Common myeloid progenitor, CD34-positive (primary cell): ENCODE measurements at regions not wholly inside any gene's neighbourhood (a gene's known extent, or its start where the extent isn't known, plus 50 kb on each side); places are given as distances from the start of the nearest gene placed in this dataset.
"Not testable (repeated sequence)": the region's sequence is repeated elsewhere in the genome, so short reads cannot be mapped to it uniquely, and the experiment has no call there.

ENCODE experiments used
- CTCF ChIA-PET: fragments of 350-600 bp; sonication (Branson Sonifier 250); formaldehyde crosslinking; loops from one replicate; lab custom pipeline; 2021; ENCODE audit warnings: antibody characterized with exemption; lab: Charles Lee
- POLR2A ChIA-PET: fragments of 350-600 bp; sonication (Branson Sonifier 250); formaldehyde crosslinking; loops from one replicate; lab custom pipeline; 2021; ENCODE audit warnings: antibody characterized with exemption; lab: Charles Lee
- DNase-seq, 3 donors: peaks; one replicate each; pipeline versions ENCODE4 v3.0.0 to v3.0.0-alpha.2; 2013
- H3K27ac ChIP-seq, 2 experiments: 1 replicate in 1 of 2; 2 replicates in 1 of 2; pipeline ENCODE4 v1.7.0; 2013; ENCODE audit warnings: inconsistent platforms in 2 of 2, low read length in 2 of 2, mild to moderate bottlenecking in 2 of 2, low read depth in 1 of 2, moderate library complexity in 1 of 2; ENCODE audit not compliant: severe bottlenecking in 2 of 2, insufficient read depth in 1 of 2, poor library complexity in 1 of 2
- H3K27me3 ChIP-seq, 5 experiments: replicated peaks in 2 of 5; 1 replicate in 3 of 5; 2 replicates in 2 of 5; pipeline versions ENCODE4 v1.6.1 to v1.7.0; 2013; ENCODE audit warnings: low read length in 4 of 5, mild to moderate bottlenecking in 2 of 5, moderate library complexity in 2 of 5, inconsistent platforms in 1 of 5; ENCODE audit not compliant: insufficient read depth in 5 of 5, control insufficient read depth in 4 of 5
- H3K36me3 ChIP-seq, 4 experiments: 1 replicate in 2 of 4; 2 replicates in 2 of 4; pipeline versions ENCODE4 v1.6.1 to v1.7.0; 2013; ENCODE audit warnings: low read length in 3 of 4, control low read depth in 1 of 4, mild to moderate bottlenecking in 1 of 4; ENCODE audit not compliant: control insufficient read depth in 4 of 4, insufficient read depth in 4 of 4
- H3K4me1 ChIP-seq, 4 experiments: 1 replicate in 3 of 4; 2 replicates in 1 of 4; pipeline versions ENCODE4 v1.6.1 to v1.7.1; 2013; ENCODE audit warnings: low read length in 3 of 4, mild to moderate bottlenecking in 3 of 4, control low read depth in 1 of 4, inconsistent platforms in 1 of 4, moderate library complexity in 1 of 4; ENCODE audit not compliant: control insufficient read depth in 4 of 4, insufficient read depth in 4 of 4; ENCODE audit errors: control extremely low read depth in 1 of 4
- H3K4me3 ChIP-seq, 7 experiments: 1 replicate in 4 of 7; 2 replicates in 3 of 7; pipeline versions ENCODE4 v1.5.1 to v1.7.0; 2013; ENCODE audit warnings: mild to moderate bottlenecking in 7 of 7, low read length in 6 of 7, moderate library complexity in 6 of 7, inconsistent platforms in 2 of 7, low read depth in 2 of 7, control low read depth in 1 of 7; ENCODE audit not compliant: insufficient read depth in 4 of 7, control insufficient read depth in 1 of 7; ENCODE audit errors: extremely low read depth in 1 of 7
- H3K9me3 ChIP-seq, 5 experiments: 1 replicate in 4 of 5; 2 replicates in 1 of 5; pipeline versions ENCODE4 v1.6.1 to v1.7.1; 2013; ENCODE audit warnings: low read length in 4 of 5, mild to moderate bottlenecking in 2 of 5, inconsistent platforms in 1 of 5, low read depth in 1 of 5, moderate library complexity in 1 of 5; ENCODE audit not compliant: control insufficient read depth in 4 of 5, insufficient read depth in 2 of 5; ENCODE audit errors: control extremely low read depth in 1 of 5
- WGBS: methylation state at CpG from one replicate; pipeline ENCODE4 v1.1.5; 2013; ENCODE audit not compliant: insufficient coverage; 5-methylcytosine and 5-hydroxymethylcytosine counted together

DNA sequence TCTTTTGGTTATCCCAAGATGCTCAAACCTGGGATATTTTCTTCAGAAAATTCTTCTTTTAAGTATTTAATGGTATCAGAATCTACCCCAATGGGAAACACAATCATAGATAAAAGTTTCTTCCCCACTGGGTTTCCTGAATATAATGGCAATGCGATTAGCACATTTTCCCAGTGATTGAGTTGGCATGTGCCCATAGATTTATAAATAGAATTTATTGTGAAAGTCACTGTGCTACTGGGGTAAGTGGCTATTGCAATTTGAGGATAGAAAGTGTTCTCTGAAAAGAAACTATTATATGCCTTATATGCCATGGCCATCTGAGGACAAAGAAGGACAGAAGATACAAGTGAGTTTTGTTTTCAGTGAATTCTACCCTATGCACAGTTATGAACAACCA, 99.0 kb upstream of the RBMS3 start:
- H3K4me1 ChIP-seq = no peaks in the 10 kb centered on the region
- no peaks in the 10 kb centered on the region for H3K36me3 ChIP-seq
- H3K9me3 ChIP-seq = no peaks in the 10 kb centered on the region
- H3K4me3 ChIP-seq = no peak overlapping the region
- POLR2A ChIA-PET = no interaction called here
- H3K27ac ChIP-seq = no peak overlapping the region
- 67% methylated on average over 1 of the region's 1 CpG for WGBS
- CTCF ChIA-PET = no interaction called here
- H3K27me3 ChIP-seq = no peaks in the 10 kb centered on the region
- DNase-seq = no peak

DNA sequence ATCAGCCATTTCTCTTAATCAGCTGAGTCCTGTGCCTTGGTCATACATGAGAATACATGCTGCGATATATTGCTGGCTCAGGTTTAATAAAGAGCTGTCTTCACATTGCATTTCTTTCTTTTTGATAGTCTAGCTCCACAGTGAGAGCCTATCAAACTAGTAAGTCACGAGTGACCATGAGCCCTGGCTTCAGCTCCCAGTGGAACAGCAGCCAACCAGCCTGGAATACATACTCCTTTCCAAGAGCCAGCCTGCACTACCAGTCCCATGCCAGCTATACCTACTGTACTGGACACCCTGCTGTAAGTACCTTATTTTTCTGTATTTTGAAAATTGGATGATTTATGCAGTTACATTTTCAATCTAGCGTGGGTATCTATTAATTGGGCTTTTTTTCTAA, 98.0 kb upstream of the RBMS3 start:
- H3K4me3 ChIP-seq, H3K27me3 ChIP-seq, H3K27ac ChIP-seq, H3K4me1 ChIP-seq, H3K9me3 ChIP-seq, DNase-seq, CTCF ChIA-PET, POLR2A ChIA-PET, H3K36me3 ChIP-seq: not testable (repeated sequence)
- WGBS = 83% methylated on average over 1 of the region's 3 CpGs

DNA sequence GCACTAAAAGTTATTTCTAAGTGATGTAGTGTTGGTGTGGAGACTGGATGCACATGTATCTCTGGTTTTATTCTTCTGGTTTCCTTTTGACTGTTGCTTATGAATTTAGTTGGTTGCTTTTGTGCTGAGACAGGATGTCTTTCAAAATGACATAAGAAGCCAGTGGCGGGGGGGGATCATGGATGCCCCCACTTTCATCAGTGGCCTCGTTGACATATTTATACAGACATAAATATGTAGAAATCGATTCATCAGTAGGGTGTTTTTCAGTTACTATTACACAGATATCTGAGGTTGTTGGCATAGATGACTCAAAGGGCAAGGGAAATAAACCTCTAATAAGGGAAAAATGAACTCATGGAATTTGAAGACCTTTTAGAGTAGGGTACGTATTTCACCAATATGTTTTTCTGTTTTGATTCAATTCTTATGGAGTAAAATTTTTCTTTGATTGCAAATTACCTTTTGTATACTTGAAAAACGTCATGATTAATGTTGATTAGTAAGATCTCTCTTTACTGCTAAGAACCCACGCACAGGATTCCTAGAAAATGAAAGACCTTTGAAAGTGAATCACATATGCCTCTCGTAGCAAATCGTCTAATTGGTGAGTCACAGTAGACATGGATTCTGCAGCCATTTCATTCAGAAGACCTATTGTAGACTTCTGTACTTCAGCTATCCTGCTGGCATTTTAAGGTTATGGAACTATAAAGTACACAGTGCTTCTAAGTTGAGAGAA, 97.4 kb upstream of the RBMS3 start:
- Histone ChIP-seq H3K4me3 (no peak overlapping the region), H3K4me1 (no peaks in the 10 kb centered on the region), H3K27me3 (peaks cover 0 to 1% (median 0%) of the 10 kb centered on the region in 5 experiments), H3K27ac (no peak overlapping the region), H3K36me3 (no peaks in the 10 kb centered on the region), H3K9me3 (no peaks in the 10 kb centered on the region)
- DNase-seq = no peak
- ChIA-PET POLR2A (no interaction called here), CTCF (no interaction called here)
- WGBS = 100% methylated on average over 3 of the region's 8 CpGs

DNA sequence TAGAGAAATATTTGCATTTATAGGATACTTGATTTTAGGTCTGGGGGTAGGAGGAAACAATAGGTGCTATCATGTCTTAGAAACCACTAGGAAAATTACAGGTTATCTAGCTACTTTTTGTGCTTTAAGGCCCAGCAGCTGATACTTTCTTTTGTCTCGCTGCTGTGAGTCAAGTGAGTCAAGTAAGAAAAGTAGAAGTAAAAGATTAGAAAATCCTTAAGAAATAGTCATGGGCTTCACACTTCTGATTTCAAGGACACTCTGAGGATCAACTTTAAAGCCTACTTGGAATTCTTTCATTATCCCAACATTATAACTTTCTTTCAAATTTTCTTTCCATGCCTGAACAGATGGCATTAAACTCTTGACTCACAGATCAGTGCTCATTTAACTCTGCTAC, 95.2 kb upstream of the RBMS3 start:
- WGBS = 100% methylated on average over 1 of the region's 1 CpG
- no peaks in the 10 kb centered on the region for H3K36me3 ChIP-seq
- no peaks in the 10 kb centered on the region for H3K4me1 ChIP-seq
- no peak overlapping the region for H3K27ac ChIP-seq
- H3K4me3 ChIP-seq = no peak overlapping the region
- peaks cover 0 to 2% (median 0%) of the 10 kb centered on the region in 5 experiments for H3K27me3 ChIP-seq
- CTCF ChIA-PET = interaction anchor here (1.1 kb wide), 1 partner anchor 36 kb away, joined by 3 read pairs; no protein-coding TSS in a partner anchor
- POLR2A ChIA-PET = no interaction called here
- no peaks in the 10 kb centered on the region for H3K9me3 ChIP-seq
- no peak for DNase-seq

DNA sequence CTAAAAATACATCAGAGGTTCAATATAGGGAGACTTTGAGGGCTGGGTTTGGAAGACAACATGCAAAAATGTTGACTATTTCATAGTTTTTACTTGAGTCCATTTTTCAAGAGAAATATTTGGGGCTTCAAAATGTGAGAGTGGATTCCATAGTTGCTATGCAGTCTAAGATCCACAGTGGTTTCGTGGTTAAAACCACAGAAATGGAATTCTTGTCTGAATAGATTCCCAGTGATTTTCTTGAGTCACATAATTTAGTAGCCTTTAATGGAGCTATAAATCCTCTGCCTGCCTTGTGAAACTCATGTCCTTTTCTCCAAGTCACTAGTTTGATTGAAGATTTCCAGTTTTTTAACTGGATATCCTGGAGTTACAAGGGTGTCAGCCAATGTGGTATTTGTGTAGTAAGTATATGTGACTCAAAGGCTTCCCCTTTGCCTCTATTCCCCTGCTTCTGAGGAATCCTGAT, 94.7 kb upstream of the RBMS3 start:
- WGBS = 30% methylated on average over 1 of the region's 1 CpG
- Histone ChIP-seq H3K36me3 (no peaks in the 10 kb centered on the region), H3K27ac (no peak overlapping the region), H3K9me3 (no peaks in the 10 kb centered on the region), H3K4me3 (no peak overlapping the region), H3K27me3 (peaks cover 0 to 2% (median 0%) of the 10 kb centered on the region in 5 experiments), H3K4me1 (no peaks in the 10 kb centered on the region)
- POLR2A ChIA-PET = no interaction called here
- CTCF ChIA-PET = no interaction called here
- DNase-seq = no peak

DNA sequence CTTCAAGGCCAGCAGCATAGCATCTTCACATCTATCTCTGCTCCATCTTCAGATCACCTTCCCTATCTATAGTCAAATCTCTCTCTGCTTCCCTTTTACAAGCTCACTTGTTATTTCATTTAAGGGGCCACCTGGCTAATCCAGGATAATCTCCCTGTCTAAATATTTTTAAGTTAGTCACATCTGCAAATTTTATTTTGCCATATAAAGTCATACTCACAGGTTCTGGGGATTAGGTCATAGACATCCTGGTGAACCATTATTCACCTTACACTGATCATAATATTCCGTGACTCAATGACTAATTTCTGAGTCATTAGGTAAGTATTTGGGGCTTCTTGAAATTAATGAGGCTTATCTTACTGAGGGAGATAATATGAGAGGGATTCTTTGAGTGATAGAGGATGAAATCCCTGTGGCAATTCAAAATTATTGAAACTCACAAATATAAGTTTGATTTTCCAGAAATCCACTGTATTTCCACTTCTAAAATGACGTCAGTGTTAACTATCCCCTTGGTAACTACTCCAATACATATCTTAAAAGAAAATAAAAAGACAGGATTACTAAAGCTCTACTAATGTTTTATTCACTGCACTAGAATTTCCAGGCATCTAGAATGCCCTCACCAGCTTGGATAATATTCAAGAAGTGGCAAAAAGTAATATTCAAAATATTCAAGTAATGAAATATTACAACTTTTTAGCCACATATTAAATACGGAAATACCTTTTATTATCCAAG, 93.7 kb upstream of the RBMS3 start:
- DNase-seq = no peak
- no peak overlapping the region for H3K27ac ChIP-seq
- H3K4me1 ChIP-seq = no peaks in the 10 kb centered on the region
- WGBS = 44% methylated on average over 1 of the region's 3 CpGs
- H3K9me3 ChIP-seq = no peaks in the 10 kb centered on the region
- ChIA-PET CTCF (no interaction called here), POLR2A (no interaction called here)
- H3K36me3 ChIP-seq = no peaks in the 10 kb centered on the region
- H3K4me3 ChIP-seq = no peak overlapping the region
- peaks cover 0 to 2% (median 0%) of the 10 kb centered on the region in 5 experiments for H3K27me3 ChIP-seq

DNA sequence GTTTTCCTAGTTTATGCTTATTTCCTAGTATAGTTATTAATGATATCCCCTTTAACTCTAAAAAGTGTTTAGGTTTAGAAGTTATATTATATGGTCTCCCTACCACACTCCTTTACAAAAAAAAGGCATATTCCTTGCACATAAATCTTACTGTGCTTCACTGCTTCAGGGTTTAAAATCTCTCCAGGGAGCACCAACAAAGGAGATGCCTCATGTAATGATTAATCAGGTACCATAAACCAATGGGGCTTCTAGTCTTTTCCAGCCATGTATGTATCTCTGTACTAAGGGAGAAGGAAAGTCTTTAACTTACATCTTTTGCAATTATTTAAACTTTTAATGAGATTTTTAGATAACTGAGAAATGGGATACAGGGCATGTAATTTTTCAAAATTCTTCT, 91.5 kb upstream of the RBMS3 start:
- ChIA-PET CTCF (no interaction called here), POLR2A (no interaction called here)
- peaks cover 0 to 2% (median 0%) of the 10 kb centered on the region in 5 experiments for H3K27me3 ChIP-seq
- H3K9me3 ChIP-seq = peaks cover 0 to 2% (median 0%) of the 10 kb centered on the region in 5 experiments
- H3K36me3 ChIP-seq = no peaks in the 10 kb centered on the region
- H3K27ac ChIP-seq = no peak overlapping the region
- no peaks in the 10 kb centered on the region for H3K4me1 ChIP-seq
- DNase-seq = no peak
- no peak overlapping the region for H3K4me3 ChIP-seq
